Glutamatergic neuron (in vitro differentiated cells): ENCODE measurements at regions not wholly inside any gene's neighbourhood (a gene's known extent, or its start where the extent isn't known, plus 50 kb on each side); places are given as distances from the start of the nearest gene placed in this dataset.

Experiments
- DNase-seq: peaks from one replicate; pipeline ENCODE4 v3.0.0; 2022
- H3K27ac Mint-ChIP-seq: one replicate; pipeline ENCODE4 v1.8.0; 2020; ENCODE audit warnings: mild to moderate bottlenecking, mixed read lengths, inconsistent platforms; ENCODE audit not compliant: unreplicated experiment
- H3K27me3 Mint-ChIP-seq: one replicate; pipeline ENCODE4 v1.8.0; 2020; ENCODE audit warnings: mild to moderate bottlenecking, moderate library complexity, mixed read lengths, inconsistent platforms; ENCODE audit not compliant: unreplicated experiment
- H3K36me3 Mint-ChIP-seq: one replicate; pipeline ENCODE4 v1.8.0; 2020; ENCODE audit warnings: mild to moderate bottlenecking, mixed read lengths, inconsistent platforms; ENCODE audit not compliant: unreplicated experiment
- H3K4me1 Mint-ChIP-seq: one replicate; pipeline ENCODE4 v1.8.0; 2020; ENCODE audit warnings: mild to moderate bottlenecking, low read depth, mixed read lengths, inconsistent platforms; ENCODE audit not compliant: unreplicated experiment
- H3K4me3 Mint-ChIP-seq: one replicate; pipeline ENCODE4 v1.8.0; 2020; ENCODE audit warnings: mild to moderate bottlenecking, mixed read lengths, inconsistent platforms; ENCODE audit not compliant: unreplicated experiment
- H3K9me3 Mint-ChIP-seq: one replicate; pipeline ENCODE4 v1.8.0; 2020; ENCODE audit warnings: mild to moderate bottlenecking, moderate library complexity, mixed read lengths, inconsistent platforms; ENCODE audit not compliant: unreplicated experiment
- TF ChIP-seq, protein P1 (sequence below): fragments of 200-600 bp; sonication (generic); IDR thresholded peaks from one replicate; pipeline ENCODE4 v1.5.0; 2021; ENCODE audit not compliant: partially characterized antibody, unreplicated experiment

DNA sequence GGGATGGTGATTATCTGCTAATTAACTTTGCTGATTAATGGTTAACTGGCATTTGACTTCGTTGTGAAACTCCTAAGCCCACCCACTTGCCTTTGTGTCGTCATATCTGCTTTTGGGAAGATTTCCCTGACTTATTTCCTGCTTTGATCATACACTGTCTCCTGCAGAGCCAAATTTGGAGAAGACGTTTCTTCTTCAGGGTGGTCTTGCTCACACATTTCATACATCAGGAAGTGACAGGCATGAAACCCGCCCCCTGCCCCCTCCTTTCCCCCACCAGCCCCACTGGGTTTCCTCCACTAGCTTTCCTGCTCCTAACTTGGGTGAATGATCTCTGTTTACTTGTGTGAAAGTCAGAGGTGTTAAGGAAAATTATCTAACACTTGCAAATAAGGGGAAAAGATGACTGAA lies 300.1 kb downstream of the TSN start:
- H3K4me1 Mint-ChIP-seq, result peaks cover 1% of the 10 kb centered on the region
- no peak for DNase-seq
- H3K27me3 Mint-ChIP-seq, result peaks cover 5% of the 10 kb centered on the region
- no peak overlapping the region for H3K4me3 Mint-ChIP-seq
- H3K9me3 Mint-ChIP-seq, result no peaks in the 10 kb centered on the region
- H3K36me3 Mint-ChIP-seq, result peaks cover 6% of the 10 kb centered on the region
- no peak overlapping the region for H3K27ac Mint-ChIP-seq
- TF ChIP-seq, protein P1, sequence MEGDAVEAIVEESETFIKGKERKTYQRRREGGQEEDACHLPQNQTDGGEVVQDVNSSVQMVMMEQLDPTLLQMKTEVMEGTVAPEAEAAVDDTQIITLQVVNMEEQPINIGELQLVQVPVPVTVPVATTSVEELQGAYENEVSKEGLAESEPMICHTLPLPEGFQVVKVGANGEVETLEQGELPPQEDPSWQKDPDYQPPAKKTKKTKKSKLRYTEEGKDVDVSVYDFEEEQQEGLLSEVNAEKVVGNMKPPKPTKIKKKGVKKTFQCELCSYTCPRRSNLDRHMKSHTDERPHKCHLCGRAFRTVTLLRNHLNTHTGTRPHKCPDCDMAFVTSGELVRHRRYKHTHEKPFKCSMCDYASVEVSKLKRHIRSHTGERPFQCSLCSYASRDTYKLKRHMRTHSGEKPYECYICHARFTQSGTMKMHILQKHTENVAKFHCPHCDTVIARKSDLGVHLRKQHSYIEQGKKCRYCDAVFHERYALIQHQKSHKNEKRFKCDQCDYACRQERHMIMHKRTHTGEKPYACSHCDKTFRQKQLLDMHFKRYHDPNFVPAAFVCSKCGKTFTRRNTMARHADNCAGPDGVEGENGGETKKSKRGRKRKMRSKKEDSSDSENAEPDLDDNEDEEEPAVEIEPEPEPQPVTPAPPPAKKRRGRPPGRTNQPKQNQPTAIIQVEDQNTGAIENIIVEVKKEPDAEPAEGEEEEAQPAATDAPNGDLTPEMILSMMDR, result no peak

DNA sequence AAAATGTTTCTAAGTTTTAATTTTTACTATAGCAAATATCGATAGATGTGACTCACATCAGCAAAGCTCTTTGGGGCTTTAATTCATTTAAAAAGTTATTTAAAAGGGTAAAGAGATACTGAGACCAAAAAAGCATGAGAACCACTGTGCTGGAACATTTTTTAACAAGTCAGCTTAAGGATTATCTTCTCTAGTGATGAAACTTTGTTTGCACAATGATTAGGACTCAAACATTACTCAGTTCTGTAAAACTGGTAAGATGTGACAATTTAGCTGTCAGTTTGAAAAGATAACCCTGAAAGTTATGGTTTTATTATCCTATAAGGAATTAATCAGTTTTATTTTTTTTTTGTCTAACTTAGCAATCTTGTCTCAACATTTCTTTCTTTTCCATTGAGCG lies 301.4 kb downstream of the TSN start:
- TF ChIP-seq, protein P1, result no peak
- Mint-ChIP-seq H3K4me1 (peaks cover 1% of the 10 kb centered on the region), H3K36me3 (peaks cover 6% of the 10 kb centered on the region), H3K9me3 (no peaks in the 10 kb centered on the region), H3K4me3 (no peak overlapping the region), H3K27ac (no peak overlapping the region), H3K27me3 (peaks cover 5% of the 10 kb centered on the region)
- no peak for DNase-seq

DNA sequence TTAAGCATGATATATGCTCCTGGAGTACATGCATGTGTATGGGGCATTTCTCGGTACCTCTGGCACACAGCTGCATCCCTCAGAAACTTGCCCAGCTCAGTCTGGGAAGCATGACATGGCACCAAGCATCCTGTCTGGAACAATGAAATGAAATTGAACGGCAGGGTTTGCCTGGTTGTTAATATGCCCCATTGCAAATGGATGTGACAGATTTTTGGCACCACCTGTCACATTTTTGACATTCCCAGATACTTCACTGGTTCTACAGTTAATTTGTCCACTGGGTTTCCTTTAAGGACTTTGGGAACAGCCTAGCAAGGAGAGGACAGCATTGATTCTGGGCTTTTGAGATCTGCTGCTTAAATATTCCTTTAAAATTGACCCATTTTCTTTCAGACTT lies 305.8 kb downstream of the TSN start:
- Mint-ChIP-seq H3K27ac (no peak overlapping the region), H3K4me3 (no peak overlapping the region), H3K27me3 (no peaks in the 10 kb centered on the region), H3K9me3 (no peaks in the 10 kb centered on the region), H3K36me3 (no peaks in the 10 kb centered on the region), H3K4me1 (no peaks in the 10 kb centered on the region)
- TF ChIP-seq, protein P1, result no peak
- no peak for DNase-seq

DNA sequence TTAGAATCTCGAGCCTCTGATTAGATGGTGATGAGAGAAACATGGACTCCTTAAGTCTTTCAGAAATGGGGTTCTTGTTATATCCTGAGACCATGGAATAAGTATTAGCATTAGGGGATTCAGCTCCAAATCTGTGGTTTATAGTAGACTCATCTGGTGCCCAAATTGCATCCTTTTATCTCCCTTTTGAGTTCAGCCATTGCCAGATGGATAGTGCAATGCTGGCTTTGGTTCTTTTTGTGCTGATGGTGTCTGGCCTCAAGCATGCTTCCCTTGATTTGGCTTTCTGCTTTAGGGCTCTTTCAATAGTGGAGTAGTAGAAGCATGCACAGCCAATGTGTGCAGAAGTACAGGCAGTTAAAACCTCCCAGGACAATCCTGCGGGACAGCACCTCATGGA lies 306.4 kb downstream of the TSN start:
- DNase-seq, result no peak
- H3K36me3 Mint-ChIP-seq, result no peaks in the 10 kb centered on the region
- H3K27ac Mint-ChIP-seq, result no peak overlapping the region
- no peaks in the 10 kb centered on the region for H3K27me3 Mint-ChIP-seq
- H3K9me3 Mint-ChIP-seq, result no peaks in the 10 kb centered on the region
- H3K4me3 Mint-ChIP-seq, result no peak overlapping the region
- TF ChIP-seq, protein P1, result no peak
- H3K4me1 Mint-ChIP-seq, result no peaks in the 10 kb centered on the region

DNA sequence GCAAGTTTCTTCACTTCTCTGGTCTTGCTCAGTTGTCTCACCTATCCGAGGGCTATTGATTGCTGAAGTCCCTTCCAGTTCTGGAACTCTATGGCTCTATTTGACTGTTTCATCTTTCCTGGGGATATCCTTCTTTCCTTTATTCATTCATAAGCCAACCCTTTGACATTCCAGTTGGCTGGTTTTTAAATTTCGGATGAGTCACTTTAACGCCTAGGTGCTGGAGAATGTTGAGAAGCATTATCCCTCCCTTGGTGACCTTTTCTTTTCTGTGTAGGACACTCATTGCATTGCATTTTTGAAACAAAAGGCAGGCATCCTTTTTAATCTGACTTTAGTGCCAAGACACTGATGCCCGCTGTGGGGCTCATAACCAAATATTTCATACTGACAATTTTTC lies 307.1 kb downstream of the TSN start:
- no peaks in the 10 kb centered on the region for H3K27me3 Mint-ChIP-seq
- no peaks in the 10 kb centered on the region for H3K4me1 Mint-ChIP-seq
- no peaks in the 10 kb centered on the region for H3K36me3 Mint-ChIP-seq
- no peak for DNase-seq
- TF ChIP-seq, protein P1, result no peak
- H3K4me3 Mint-ChIP-seq, result no peak overlapping the region
- H3K9me3 Mint-ChIP-seq, result no peaks in the 10 kb centered on the region
- H3K27ac Mint-ChIP-seq, result no peak overlapping the region
